SK-N-SH treated with all-trans-retinoic acid at 6 μM for 48 hours (cell line): ENCODE measurements at regions not wholly inside any gene's neighbourhood (a gene's known extent, or its start where the extent isn't known, plus 50 kb on each side); places are given as distances from the start of the nearest gene placed in this dataset.

Experiments
- ATAC-seq: fragments of 200-7000 bp; cut with Tn5 transposase; 3 replicates; pipeline ENCODE4 v1.9.1; 2020; ENCODE audit warnings: mild to moderate bottlenecking, moderate library complexity
- ARNTL ChIP-seq: fragments of 450-650 bp; formaldehyde crosslinking; IDR thresholded peaks from 2 replicates; pipeline ENCODE4 v1.5.0; 2020; ENCODE audit warnings: low read depth, mild to moderate bottlenecking, moderate library complexity, borderline replicate concordance
- BACH2 ChIP-seq: fragments of 250-450 bp; sonication (Bioruptor Pico); IDR thresholded peaks from 2 replicates; pipeline ENCODE4 v1.9.0; 2021; ENCODE audit warnings: mild to moderate bottlenecking, borderline replicate concordance
- CSDC2 ChIP-seq: fragments of 250-450 bp; sonication (Bioruptor Pico); IDR thresholded peaks from 2 replicates; pipeline ENCODE4 v1.5.0; 2020; ENCODE audit warnings: mild to moderate bottlenecking, moderate library complexity
- ESRRG ChIP-seq: fragments of 250-450 bp; sonication (Bioruptor Pico); IDR thresholded peaks from 2 replicates; pipeline ENCODE4 v1.6.1; 2021; ENCODE audit warnings: mild to moderate bottlenecking
- GLIS3 ChIP-seq: fragments of 250-450 bp; sonication (Bioruptor Pico); IDR thresholded peaks from 2 replicates; pipeline ENCODE4 v1.5.0; 2020; ENCODE audit warnings: mild to moderate bottlenecking, moderate library complexity
- ISL1 ChIP-seq: fragments of 250-450 bp; sonication (Bioruptor Pico); IDR thresholded peaks from 2 replicates; pipeline ENCODE4 v2.1.2; 2022; ENCODE audit warnings: mild to moderate bottlenecking, moderate library complexity
- OSR1 ChIP-seq: fragments of 250-450 bp; sonication (Bioruptor Pico); IDR thresholded peaks from 2 replicates; pipeline ENCODE4 v1.8.0; 2022; ENCODE audit warnings: moderate library complexity, mild to moderate bottlenecking, inconsistent platforms
- PPARA ChIP-seq: fragments of 250-450 bp; sonication (Bioruptor Pico); IDR thresholded peaks from 2 replicates; pipeline ENCODE4 v1.5.0; 2020; ENCODE audit warnings: mild to moderate bottlenecking, borderline replicate concordance
- RARB ChIP-seq: fragments of 250-450 bp; sonication (Bioruptor Pico); IDR thresholded peaks from 2 replicates; pipeline ENCODE4 v1.8.0; 2021; ENCODE audit warnings: mild to moderate bottlenecking, moderate library complexity
- SNAI2 ChIP-seq: fragments of 250-450 bp; sonication (Bioruptor Pico); IDR thresholded peaks from 2 replicates; pipeline ENCODE4 v1.5.0; 2020; ENCODE audit warnings: mild to moderate bottlenecking, moderate library complexity
- TCF4 ChIP-seq: fragments of 250-450 bp; sonication (Bioruptor Pico); IDR thresholded peaks from 2 replicates; pipeline ENCODE4 v1.8.0; 2021; ENCODE audit warnings: mild to moderate bottlenecking, moderate library complexity, borderline replicate concordance
- TOX ChIP-seq: fragments of 250-450 bp; sonication (Bioruptor Pico); IDR thresholded peaks from 2 replicates; pipeline ENCODE4 v1.8.0; 2021; ENCODE audit warnings: mild to moderate bottlenecking, moderate library complexity, borderline replicate concordance
- ZC3H10 ChIP-seq: fragments of 250-450 bp; sonication (Bioruptor Pico); IDR thresholded peaks from 2 replicates; pipeline ENCODE4 v1.5.1; 2021; ENCODE audit warnings: mild to moderate bottlenecking, moderate library complexity
- ZFP3 ChIP-seq: fragments of 250-450 bp; sonication (Bioruptor Pico); IDR thresholded peaks from 2 replicates; pipeline ENCODE4 v1.5.0; 2020; ENCODE audit warnings: mild to moderate bottlenecking, moderate library complexity
- ZNF565 ChIP-seq: fragments of 450-650 bp; formaldehyde crosslinking; conservative IDR thresholded peaks from 2 replicates; pipeline ENCODE4 v1.5.0; 2020; ENCODE audit warnings: low read depth, mild to moderate bottlenecking, moderate library complexity
- ZNF70 ChIP-seq: fragments of 450-650 bp; formaldehyde crosslinking; IDR thresholded peaks from 2 replicates; pipeline ENCODE4 v1.5.0; 2020; ENCODE audit warnings: mild to moderate bottlenecking, moderate library complexity
- TF ChIP-seq, protein P1 (sequence below): fragments of 250-450 bp; sonication (Bioruptor Pico); IDR thresholded peaks from 2 replicates; pipeline ENCODE4 v1.5.1; 2020; ENCODE audit warnings: low read depth, mild to moderate bottlenecking, moderate library complexity
- TF ChIP-seq, protein P2 (sequence below): fragments of 250-450 bp; sonication (Bioruptor Pico); IDR thresholded peaks from 2 replicates; pipeline ENCODE4 v1.5.0; 2020; ENCODE audit warnings: mild to moderate bottlenecking, moderate library complexity
- TF ChIP-seq, protein P3 (sequence below): fragments of 250-450 bp; sonication (Bioruptor Pico); IDR thresholded peaks from 2 replicates; pipeline ENCODE4 v1.8.0; 2021; ENCODE audit warnings: low read depth, mild to moderate bottlenecking, moderate library complexity, borderline replicate concordance
- TF ChIP-seq, protein P4 (sequence below): fragments of 250-450 bp; sonication (Bioruptor Pico); IDR thresholded peaks from 2 replicates; pipeline ENCODE4 v1.8.0; 2020; ENCODE audit warnings: mild to moderate bottlenecking, moderate library complexity, borderline replicate concordance

DNA sequence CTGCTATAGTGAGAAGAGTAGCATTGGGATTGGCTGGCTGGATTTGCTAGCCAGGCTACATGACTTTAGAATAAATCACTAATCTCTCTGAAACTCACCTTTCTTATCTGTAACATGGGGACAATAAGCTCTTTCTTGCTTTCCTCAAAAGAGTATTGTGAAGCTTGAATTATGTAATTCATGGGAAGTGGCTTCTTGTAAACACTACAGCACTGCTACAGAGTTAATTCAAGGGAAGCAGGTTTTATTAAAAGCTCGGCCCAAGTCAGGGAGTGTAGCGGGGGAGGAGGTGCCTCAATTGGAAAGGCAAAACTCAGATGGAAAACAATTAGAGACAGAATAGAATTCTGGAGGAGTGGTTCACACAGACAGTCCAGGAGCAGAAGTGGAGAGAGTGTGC, 100.9 kb upstream of the CELF4 start (continued):
- TF ChIP-seq, protein P1, sequence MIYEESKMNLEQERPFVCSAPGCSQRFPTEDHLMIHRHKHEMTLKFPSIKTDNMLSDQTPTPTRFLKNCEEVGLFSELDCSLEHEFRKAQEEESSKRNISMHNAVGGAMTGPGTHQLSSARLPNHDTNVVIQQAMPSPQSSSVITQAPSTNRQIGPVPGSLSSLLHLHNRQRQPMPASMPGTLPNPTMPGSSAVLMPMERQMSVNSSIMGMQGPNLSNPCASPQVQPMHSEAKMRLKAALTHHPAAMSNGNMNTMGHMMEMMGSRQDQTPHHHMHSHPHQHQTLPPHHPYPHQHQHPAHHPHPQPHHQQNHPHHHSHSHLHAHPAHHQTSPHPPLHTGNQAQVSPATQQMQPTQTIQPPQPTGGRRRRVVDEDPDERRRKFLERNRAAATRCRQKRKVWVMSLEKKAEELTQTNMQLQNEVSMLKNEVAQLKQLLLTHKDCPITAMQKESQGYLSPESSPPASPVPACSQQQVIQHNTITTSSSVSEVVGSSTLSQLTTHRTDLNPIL (CRISPR knock-in tag) = no peak
- TF ChIP-seq ZNF565 (CRISPR knock-in tag) = no peak

DNA sequence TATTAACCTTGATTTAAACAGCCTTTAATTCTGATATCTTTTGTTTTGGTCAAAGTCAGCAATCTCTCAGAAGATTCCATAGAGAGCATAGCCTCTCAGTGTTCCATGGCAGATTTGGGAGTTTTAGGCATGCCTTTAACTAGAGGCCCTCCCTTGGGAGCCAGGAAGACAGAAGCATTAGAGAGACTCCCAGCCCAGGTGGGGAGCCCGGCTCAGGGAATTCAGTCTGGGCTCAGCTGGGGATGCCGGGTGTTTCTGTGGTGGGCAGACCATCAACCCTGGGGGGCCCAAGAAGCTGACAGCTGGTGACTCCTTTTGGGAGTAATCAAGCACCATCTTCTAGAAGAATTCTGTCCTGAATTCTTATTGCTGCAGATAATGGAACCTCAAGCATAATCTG, 99.7 kb upstream of the CELF4 start:
- TF ChIP-seq ZNF70 (no peak), ZC3H10 (CRISPR knock-in tag) (no peak), ZNF565 (CRISPR knock-in tag) (no peak), GLIS3 (CRISPR knock-in tag) (no peak), RARB (CRISPR knock-in tag) (no peak), TCF4 (CRISPR knock-in tag) (no peak), CSDC2 (no peak)

DNA sequence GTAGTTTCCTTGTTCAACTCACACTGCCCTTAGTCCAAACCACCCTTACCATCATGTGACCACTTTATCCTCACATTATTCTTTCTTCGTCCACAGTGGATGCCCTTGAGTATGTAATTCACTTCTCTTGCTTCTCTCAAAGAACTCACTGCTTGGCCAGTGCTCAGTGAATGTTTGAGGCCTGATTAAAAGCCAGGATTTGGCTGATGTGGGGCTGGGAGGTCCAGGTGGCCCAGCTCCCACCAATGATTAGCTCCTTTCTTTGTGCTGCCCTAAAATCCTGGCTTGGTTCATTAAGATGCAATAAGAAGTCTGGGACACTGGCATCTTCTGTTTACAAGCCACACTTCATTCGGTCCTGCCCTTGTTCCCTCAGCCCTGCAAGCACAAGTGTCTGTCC, 97.8 kb upstream of the CELF4 start:
- TF ChIP-seq OSR1 (CRISPR knock-in tag) (no peak), ZNF565 (CRISPR knock-in tag) (no peak), ARNTL (CRISPR knock-in tag) (no peak), CSDC2 (no peak), ZC3H10 (CRISPR knock-in tag) (no peak), BACH2 (CRISPR knock-in tag) (no peak), RARB (CRISPR knock-in tag) (no peak), SNAI2 (CRISPR knock-in tag) (no peak), ISL1 (no peak), ZNF70 (no peak), ZFP3 (CRISPR knock-in tag) (no peak), TOX (CRISPR knock-in tag) (no peak)
- TF ChIP-seq, protein P2, sequence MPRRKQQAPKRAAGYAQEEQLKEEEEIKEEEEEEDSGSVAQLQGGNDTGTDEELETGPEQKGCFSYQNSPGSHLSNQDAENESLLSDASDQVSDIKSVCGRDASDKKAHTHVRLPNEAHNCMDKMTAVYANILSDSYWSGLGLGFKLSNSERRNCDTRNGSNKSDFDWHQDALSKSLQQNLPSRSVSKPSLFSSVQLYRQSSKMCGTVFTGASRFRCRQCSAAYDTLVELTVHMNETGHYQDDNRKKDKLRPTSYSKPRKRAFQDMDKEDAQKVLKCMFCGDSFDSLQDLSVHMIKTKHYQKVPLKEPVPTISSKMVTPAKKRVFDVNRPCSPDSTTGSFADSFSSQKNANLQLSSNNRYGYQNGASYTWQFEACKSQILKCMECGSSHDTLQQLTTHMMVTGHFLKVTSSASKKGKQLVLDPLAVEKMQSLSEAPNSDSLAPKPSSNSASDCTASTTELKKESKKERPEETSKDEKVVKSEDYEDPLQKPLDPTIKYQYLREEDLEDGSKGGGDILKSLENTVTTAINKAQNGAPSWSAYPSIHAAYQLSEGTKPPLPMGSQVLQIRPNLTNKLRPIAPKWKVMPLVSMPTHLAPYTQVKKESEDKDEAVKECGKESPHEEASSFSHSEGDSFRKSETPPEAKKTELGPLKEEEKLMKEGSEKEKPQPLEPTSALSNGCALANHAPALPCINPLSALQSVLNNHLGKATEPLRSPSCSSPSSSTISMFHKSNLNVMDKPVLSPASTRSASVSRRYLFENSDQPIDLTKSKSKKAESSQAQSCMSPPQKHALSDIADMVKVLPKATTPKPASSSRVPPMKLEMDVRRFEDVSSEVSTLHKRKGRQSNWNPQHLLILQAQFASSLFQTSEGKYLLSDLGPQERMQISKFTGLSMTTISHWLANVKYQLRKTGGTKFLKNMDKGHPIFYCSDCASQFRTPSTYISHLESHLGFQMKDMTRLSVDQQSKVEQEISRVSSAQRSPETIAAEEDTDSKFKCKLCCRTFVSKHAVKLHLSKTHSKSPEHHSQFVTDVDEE (CRISPR knock-in tag) = no peak
- TF ChIP-seq, protein P3, sequence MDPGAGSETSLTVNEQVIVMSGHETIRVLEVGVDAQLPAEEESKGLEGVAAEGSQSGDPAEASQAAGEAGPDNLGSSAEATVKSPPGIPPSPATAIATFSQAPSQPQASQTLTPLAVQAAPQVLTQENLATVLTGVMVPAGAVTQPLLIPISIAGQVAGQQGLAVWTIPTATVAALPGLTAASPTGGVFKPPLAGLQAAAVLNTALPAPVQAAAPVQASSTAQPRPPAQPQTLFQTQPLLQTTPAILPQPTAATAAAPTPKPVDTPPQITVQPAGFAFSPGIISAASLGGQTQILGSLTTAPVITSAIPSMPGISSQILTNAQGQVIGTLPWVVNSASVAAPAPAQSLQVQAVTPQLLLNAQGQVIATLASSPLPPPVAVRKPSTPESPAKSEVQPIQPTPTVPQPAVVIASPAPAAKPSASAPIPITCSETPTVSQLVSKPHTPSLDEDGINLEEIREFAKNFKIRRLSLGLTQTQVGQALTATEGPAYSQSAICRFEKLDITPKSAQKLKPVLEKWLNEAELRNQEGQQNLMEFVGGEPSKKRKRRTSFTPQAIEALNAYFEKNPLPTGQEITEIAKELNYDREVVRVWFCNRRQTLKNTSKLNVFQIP (CRISPR knock-in tag) = no peak
- TF ChIP-seq, protein P4, sequence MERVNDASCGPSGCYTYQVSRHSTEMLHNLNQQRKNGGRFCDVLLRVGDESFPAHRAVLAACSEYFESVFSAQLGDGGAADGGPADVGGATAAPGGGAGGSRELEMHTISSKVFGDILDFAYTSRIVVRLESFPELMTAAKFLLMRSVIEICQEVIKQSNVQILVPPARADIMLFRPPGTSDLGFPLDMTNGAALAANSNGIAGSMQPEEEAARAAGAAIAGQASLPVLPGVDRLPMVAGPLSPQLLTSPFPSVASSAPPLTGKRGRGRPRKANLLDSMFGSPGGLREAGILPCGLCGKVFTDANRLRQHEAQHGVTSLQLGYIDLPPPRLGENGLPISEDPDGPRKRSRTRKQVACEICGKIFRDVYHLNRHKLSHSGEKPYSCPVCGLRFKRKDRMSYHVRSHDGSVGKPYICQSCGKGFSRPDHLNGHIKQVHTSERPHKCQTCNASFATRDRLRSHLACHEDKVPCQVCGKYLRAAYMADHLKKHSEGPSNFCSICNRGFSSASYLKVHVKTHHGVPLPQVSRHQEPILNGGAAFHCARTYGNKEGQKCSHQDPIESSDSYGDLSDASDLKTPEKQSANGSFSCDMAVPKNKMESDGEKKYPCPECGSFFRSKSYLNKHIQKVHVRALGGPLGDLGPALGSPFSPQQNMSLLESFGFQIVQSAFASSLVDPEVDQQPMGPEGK = no peak
- no peak for ATAC-seq

More for the DNA sequence above, 99.7 kb upstream of the CELF4 start:
- no peak for ATAC-seq

DNA sequence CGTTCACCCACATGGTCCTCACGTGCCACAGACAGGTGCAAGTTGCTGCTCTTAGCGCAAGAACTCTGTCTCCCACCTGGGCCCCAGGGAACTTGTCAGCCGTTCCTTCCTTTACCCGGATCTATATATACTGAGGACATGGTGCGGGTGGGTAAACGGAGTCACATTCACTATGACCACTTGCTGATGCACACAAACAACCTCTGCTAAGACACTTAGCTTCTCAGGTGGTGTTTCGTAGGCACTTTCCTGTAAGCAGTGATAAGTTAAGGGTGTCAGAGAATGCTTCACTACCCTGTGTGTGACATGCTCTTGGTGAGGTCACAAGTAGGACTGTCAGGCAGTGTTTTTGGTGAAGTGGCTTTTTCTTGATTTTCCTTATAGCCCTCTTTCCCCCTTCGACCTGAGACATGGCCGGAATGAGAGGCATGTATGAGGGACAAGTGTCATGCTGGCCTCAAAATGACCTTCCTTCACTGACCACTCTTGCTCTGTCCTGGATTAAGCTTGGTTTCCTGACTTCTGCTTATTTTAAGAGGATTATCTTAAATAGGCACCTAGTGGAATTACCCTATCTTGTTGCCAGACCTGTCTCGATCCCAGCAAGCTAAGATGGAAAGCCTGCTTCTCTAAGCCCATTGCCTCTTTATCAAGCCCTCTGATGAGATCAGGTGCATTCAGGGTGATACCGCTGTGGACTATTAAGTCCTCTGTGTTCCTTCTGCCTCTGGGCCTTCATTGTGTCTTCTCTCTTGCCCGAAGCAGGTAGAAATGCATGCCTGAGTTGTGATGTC, 97.1 kb upstream of the CELF4 start:
- ATAC-seq = no peak
- TF ChIP-seq, protein P3 (CRISPR knock-in tag) = no peak
- no peak for TF ChIP-seq ESRRG (CRISPR knock-in tag)
- TF ChIP-seq, protein P4 = no peak
- TF ChIP-seq SNAI2 (CRISPR knock-in tag) = no peak
- TF ChIP-seq ZNF70 = no peak
- TF ChIP-seq PPARA (CRISPR knock-in tag) = no peak
- TF ChIP-seq CSDC2 = no peak
- no peak for TF ChIP-seq OSR1 (CRISPR knock-in tag)
- no peak for TF ChIP-seq RARB (CRISPR knock-in tag)
- no peak for TF ChIP-seq BACH2 (CRISPR knock-in tag)
- TF ChIP-seq, protein P1 (CRISPR knock-in tag) = no peak
- TF ChIP-seq ARNTL (CRISPR knock-in tag) = no peak
